GM18519 (cell line): ENCODE measurements at regions not wholly inside any gene's neighbourhood (a gene's known extent, or its start where the extent isn't known, plus 50 kb on each side); places are given as distances from the start of the nearest gene placed in this dataset.

ENCODE experiments used
- ATAC-seq: cut with Tn5 transposase; IDR thresholded peaks from one replicate; pipeline ENCODE4 v1.9.1; 2021; ENCODE audit warnings: mild to moderate bottlenecking, moderate library complexity; ENCODE audit not compliant: unreplicated experiment, low FRiP score

DNA sequence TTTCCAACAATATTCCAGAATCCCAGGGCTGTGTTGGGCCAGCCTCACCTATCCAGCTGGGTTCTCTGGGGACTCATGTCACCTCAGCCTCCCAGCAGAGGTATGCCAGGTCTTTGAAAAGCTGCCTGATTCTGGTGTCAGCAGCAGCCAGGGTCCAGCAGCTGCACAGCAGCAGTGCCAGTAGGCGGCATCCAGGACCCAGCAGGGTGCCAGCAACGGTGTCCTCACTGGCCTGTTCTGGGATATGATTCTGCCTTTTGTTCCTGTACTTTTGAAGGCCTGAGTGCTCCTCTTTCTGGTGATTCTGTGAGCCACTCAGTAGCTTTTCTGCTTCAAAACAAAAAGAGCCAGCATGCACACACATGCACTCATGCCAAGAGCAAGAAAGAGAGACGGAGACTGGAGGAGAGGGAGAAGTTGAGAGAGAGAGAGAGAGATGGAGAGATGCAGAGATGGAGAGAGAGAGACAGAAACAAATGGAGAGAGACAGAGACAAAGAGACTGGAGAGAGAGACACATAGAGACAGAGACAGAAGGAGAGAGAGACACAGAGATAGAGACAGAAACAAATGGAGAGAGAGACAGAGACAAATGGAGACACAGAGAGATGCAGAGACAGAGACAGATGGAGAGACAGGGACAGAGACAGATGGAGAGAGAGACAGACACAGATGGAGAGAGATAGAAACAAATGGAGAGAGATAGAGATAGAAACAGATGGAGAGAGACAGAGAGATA lies 205.7 kb downstream of the UACA start:
- ATAC-seq = no peak

GRCh38 chr15:70556779-70557178 lies 206.6 kb downstream of the UACA start:
- no peak for ATAC-seq

GRCh38 chr15:70556151-70556741 lies 207.1 kb downstream of the UACA start:
- no peak for ATAC-seq

GRCh38 chr15:70555713-70556112 lies 207.6 kb downstream of the UACA start:
- ATAC-seq = no peak

- no peak for ATAC-seq
Observed at GRCh38 chr15:70547846-70548487, 215.4 kb downstream of the UACA start.

DNA sequence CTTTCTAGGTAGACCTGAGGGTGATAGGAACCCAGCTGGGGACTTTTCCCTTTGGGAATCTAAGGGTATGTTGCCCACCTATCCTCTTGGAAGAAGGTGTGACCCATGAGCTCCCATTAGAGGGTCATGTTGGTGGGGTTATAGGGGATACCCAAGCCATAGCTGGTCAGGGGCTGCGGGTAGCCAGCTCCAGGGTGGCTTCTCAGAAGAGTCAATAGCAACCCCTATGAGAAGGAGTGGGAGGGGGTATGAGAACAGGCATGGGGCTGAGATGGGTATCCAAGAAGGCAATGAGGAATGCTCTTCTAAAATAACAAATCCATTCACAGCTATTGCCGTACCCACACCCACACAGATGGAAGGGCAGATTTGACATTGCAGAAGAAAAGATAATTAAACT lies 217.8 kb downstream of the UACA start:
- no peak for ATAC-seq

- no peak for ATAC-seq
Observed at GRCh38 chr15:70541511-70541910, 221.8 kb downstream of the UACA start.

DNA sequence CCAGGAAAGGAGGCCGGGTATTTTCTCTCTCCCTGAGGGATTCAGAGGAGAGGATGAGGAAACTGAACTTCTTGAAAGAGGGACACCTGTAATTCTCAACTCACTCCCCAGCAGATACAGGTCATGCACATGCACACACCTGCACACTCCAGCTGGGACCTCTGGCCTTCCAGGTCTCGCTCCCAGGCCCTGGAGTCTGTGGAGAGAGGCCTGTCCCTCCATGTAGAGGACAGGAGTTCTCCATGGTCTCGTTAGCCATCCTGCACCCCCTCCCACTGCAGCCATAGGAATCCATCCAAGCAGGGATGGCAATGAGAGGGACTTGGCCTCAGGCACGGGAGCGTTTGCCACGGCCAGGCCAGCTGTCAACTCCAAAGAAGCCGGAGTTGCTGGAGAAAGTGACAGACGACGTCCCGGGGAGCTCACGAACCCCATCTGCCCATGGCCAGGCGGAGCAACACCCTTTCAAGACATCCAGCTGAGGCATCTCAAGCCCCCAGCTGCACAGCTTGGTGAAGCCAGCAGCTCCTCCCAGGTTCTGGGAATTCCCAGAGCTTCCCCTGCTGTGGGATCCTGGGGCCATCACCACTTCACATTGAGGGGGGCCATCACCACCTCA lies 223.3 kb downstream of the UACA start:
- ATAC-seq = no peak

DNA sequence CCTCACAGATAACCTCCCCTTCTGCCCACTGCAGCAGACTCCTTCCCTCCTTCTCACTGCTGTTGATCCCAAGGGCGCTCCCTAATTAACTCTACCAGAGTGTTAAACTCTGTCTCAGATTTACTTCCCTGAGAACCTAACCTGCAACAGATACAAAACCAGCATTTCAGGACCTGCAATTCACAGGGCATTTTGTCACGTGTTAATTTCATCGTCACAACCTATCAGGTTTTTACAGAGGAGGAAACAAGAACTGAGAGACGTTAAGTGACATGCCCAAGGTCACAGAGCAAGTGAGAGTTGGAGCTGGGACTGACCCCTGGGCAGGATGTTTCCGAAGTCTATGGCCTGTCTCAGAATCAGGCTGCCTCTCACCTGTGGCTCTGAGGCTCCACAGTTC lies 223.9 kb downstream of the UACA start:
- ATAC-seq = no peak

DNA sequence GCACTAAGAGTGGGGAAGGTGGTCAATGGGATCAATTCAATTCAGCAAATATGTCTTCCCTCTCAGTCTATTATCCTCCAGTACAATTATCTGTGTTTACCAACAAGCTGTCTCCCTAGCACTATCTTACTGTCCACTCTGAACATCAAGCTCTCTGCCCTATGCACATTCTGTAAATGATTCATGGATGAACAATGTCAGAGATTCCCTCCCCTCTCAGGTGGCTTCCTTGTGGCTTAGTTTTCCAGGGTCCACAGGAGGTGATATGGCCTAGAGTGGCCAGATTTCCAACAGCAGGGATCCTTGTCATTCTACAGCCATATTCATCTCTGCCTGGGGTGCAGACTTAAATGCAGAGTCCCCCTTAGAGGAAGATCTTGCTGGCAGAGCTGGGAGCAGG lies 225.1 kb downstream of the UACA start:
- ATAC-seq = no peak

DNA sequence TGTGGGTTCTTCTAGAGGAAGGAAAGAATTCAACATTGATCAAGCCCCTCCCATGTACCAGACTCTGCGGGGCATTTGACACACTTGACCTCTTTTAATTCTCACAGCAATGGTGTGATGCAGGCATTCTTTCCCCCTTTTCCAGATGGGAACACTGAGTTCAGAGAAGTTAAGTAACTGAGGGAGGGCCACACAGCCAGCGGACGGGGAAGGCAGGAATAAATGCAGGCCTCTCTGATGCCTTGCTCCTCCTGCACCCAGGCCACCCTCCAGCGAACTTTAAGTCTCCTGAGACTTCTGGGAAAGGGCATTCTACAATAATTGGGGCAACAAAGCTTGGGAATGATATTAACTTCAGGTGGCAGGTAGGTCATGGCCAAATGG lies 227.4 kb downstream of the UACA start:
- ATAC-seq = no peak

GRCh38 chr15:70535071-70535954 lies 228.0 kb downstream of the UACA start:
- ATAC-seq = no peak

- no peak for ATAC-seq
Observed at GRCh38 chr15:70533931-70534742, 229.2 kb downstream of the UACA start.

DNA sequence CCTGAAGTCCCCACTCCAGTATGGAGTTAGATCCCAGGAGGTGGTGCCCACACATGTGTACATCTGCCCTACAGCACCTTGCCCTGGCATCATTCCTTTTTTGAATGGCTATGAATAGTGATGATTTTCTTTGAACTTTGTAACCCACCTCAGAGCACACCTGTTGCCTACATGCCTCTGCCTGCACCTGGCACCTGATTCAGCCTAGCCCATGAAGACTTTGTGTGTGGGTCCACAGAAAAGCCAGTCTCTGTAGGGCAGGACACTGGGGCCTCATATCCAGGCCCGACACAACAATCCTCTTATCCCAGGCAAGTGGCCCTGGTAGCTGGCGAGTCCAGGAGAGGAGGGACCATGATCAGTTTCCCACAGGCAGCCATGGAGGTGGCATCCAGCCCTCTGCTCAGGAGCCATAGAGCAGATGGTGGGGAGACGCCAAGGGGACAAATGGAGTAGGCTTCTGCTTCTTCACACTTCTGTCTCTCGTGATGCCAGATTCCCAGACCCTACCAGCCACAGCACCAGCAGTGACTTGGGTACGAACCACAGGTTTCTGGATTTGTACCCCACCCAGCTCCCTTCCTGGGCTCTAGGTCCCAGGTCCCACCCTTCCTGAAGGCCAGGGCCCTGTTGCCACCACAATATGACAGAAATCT lies 230.7 kb downstream of the UACA start:
- no peak for ATAC-seq

- ATAC-seq = no peak
Observed at GRCh38 chr15:70531576-70531975, 231.8 kb downstream of the UACA start.

DNA sequence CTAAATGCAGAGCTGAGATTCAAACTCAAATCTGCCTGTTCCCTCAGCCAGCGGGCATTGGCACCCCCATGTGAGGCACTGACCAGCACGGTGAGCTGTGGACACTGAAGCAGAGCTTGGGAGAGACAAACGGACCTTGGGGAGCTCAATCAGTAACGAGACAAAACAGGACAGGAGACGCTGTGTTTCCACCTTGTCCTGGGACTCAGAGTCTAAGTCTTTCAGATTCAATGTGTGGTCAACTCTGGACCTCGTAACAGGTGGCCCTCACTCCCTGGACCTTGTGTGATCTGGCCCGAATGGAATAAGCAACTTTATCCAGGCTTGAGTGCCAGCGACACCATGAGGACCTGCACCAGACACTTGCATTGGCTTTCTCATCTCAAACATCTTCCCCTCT lies 232.5 kb downstream of the UACA start:
- ATAC-seq = no peak

- no peak for ATAC-seq
Observed at GRCh38 chr15:70530503-70530902, 232.9 kb downstream of the UACA start.

DNA sequence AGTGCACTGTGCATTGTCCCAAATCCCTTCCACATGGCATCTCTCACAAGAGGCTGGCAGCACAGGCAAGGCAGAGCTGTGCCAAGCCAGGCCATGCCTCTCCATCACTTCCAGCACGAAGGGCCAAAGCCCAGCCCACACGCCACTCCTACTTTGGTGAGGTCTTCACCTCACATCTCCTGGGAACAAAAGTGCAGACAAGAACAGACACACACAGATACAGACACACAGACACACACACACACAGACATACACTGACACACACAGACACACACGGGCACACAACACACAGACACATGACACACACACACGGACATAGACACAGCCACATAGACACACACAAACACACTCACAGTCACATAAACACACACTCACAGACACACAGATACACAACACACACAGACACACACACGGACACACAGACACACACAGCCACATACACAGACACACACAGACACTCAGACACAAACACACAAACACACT lies 233.3 kb downstream of the UACA start:
- no peak for ATAC-seq

- ATAC-seq = no peak
Observed at GRCh38 chr15:70528816-70529215, 234.5 kb downstream of the UACA start.
